Panc1 (cell line): ENCODE measurements at regions not wholly inside any gene's neighbourhood (a gene's known extent, or its start where the extent isn't known, plus 50 kb on each side); places are given as distances from the start of the nearest gene placed in this dataset.

Experiments used
- ATAC-seq: fragments of 200-7000 bp; cut with Tn5 transposase; 2 replicates; pipeline ENCODE4 v1.9.1; 2020; ENCODE audit warnings: mild to moderate bottlenecking, moderate library complexity
- BruUV-seq: library from RNA; stranded (reverse); fragments of 400-500 nt; replicated peaks from 2 replicates; lab custom pipeline; 2021; lab: Mats Ljungman, UMichigan
- CTCF ChIA-PET: fragments of 300-600 bp; sonication (Branson Sonifier 250); formaldehyde crosslinking; loops from one replicate; lab custom pipeline; 2022; ENCODE audit warnings: antibody characterized with exemption; lab: Charles Lee
- POLR2A ChIA-PET: fragments of 300-600 bp; sonication (Branson Sonifier 250); formaldehyde crosslinking; loops from one replicate; lab custom pipeline; 2022; ENCODE audit warnings: antibody characterized with exemption; lab: Charles Lee
- DNase-seq: peaks from one replicate; pipeline ENCODE4 v3.0.0-alpha.2; 2010; ENCODE audit warnings: low read depth, low spot score
- H3K27ac ChIP-seq: 2 replicates; pipeline ENCODE4 v1.5.1; 2011; ENCODE audit warnings: mild to moderate bottlenecking, low read length, inconsistent platforms
- H3K27me3 ChIP-seq: fragments of 200-500 bp; sonication (Bioruptor generic); 2 replicates; pipeline ENCODE4 v1.6.0; 2014; ENCODE audit warnings: low read length, inconsistent platforms; ENCODE audit not compliant: control insufficient read depth, insufficient read depth
- H3K36me3 ChIP-seq: fragments of 200-500 bp; sonication (Bioruptor generic); 2 replicates; pipeline ENCODE4 v1.5.1; 2014; ENCODE audit warnings: inconsistent platforms, mild to moderate bottlenecking, low read length, moderate library complexity; ENCODE audit not compliant: control insufficient read depth, insufficient read depth
- H3K4me1 ChIP-seq: 2 replicates; pipeline ENCODE4 v1.5.1; 2011; ENCODE audit warnings: inconsistent platforms, mild to moderate bottlenecking, low read length, moderate library complexity; ENCODE audit not compliant: control insufficient read depth, insufficient read depth
- H3K4me3 ChIP-seq, 2 experiments: 2 replicates each; pipeline ENCODE4 v1.5.1; 2011 to 2012; ENCODE audit warnings: low read depth in 2 of 2, low read length in 2 of 2, mild to moderate bottlenecking in 2 of 2, inconsistent platforms in 1 of 2, moderate library complexity in 1 of 2
- H3K9me3 ChIP-seq: fragments of 200-500 bp; sonication (Bioruptor generic); 2 replicates; pipeline ENCODE4 v1.5.1; 2014; ENCODE audit warnings: low read depth, mild to moderate bottlenecking, inconsistent platforms, low read length, moderate library complexity; ENCODE audit not compliant: control insufficient read depth, insufficient read depth
- POLR2AphosphoS5 ChIP-seq: IDR thresholded peaks from 2 replicates; pipeline ENCODE4 v1.6.1; 2012; ENCODE audit warnings: mild to moderate bottlenecking, low read depth, low read length, moderate library complexity
- SIN3A ChIP-seq: IDR thresholded peaks from 2 replicates; pipeline ENCODE4 v1.6.1; 2012; ENCODE audit warnings: low read depth, mild to moderate bottlenecking, low read length, moderate library complexity, borderline replicate concordance; ENCODE audit not compliant: insufficient read depth
- TCF7L2 ChIP-seq: IDR thresholded peaks from 2 replicates; pipeline ENCODE4 v1.6.1; 2011; ENCODE audit warnings: mild to moderate bottlenecking, low read depth, low read length, inconsistent platforms
- in situ Hi-C: cut with HindIII; loops from 2 replicates; pipeline ENCODE4 v1.10.0; 2016; ENCODE audit warnings: low sequenced_read_pairs, low pct_unique_long_range_greater_than_20kb
- intact Hi-C: fragments of 100-400 bp; cut with micrococcal nuclease; formaldehyde crosslinking; loops from one replicate; pipeline ENCODE4 v1.10.0; 2022; ENCODE audit not compliant: unreplicated experiment
- TF ChIP-seq, protein P1 (sequence below), 2 experiments: IDR thresholded peaks; 2 replicates each; pipeline ENCODE4 v1.6.1; 2011 to 2012; ENCODE audit warnings: low read depth in 2 of 2, control low read depth in 1 of 2, low read length in 1 of 2, mild to moderate bottlenecking in 1 of 2, moderate library complexity in 1 of 2; ENCODE audit not compliant: insufficient read depth in 1 of 2
- TF ChIP-seq, protein P2 (sequence below): fragments of 450-650 bp; IDR thresholded peaks from 2 replicates; pipeline ENCODE4 v1.5.1; 2017; ENCODE audit warnings: mild to moderate bottlenecking

GRCh38 chr12:130073721-130074120, 88.5 kb upstream of the FZD10 start:
- CTCF ChIA-PET: interaction anchor here (0.7 kb wide), 1 partner anchor 248 kb away, joined by 5 read pairs; no protein-coding TSS in a partner anchor
- BruUV-seq: no TSS peak

DNA sequence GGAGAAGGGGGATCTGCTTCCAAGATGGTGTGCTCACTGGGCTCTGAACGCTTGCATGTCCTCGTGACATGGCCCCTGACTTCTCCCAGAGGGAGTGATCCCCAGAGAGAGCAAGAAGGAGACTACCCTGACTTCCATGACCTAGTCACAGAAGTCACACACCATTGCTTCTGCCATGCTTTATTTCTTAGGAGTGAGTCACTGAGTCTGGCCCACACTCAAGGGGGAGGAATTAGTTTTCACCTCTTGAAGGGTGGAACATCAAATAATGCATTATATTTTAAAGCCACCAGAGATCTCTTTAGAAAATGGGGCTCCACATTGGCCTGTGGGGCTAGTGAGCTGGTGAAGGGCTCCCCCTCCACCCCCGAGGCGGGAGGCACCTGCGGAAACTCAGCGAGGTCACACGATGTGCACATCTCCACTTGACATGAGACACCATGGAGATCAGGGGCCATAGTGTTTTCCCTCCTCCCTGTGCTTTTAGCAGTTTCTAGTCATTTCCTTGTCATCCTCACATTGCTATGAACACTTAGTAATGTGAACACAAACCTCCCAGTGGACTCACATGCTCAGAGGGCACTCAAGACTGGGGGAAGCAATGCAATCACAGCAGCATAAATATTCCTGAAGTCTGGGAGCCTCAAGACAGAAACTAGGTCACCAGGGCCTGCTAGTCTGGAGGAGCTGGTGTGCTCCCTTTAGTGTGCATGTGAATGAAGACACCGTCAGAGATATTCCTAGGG, 87.4 kb upstream of the FZD10 start:
- ATAC-seq (no peak), DNase-seq (no peak)
- H3K9me3 ChIP-seq: no peaks in the 10 kb centered on the region
- peaks cover 5% of the 10 kb centered on the region; the same call in 1 of the 2 replicates for H3K27me3 ChIP-seq
- ChIA-PET POLR2A (no interaction called here), CTCF (no interaction called here)
- H3K4me1 ChIP-seq: no peaks in the 10 kb centered on the region
- intact Hi-C loops (no loop called here), in situ Hi-C loops (no loop called here)
- no peak overlapping the region for H3K27ac ChIP-seq
- TF ChIP-seq TCF7L2 (no peak), SIN3A (no peak), POLR2AphosphoS5 (no peak)
- TF ChIP-seq, protein P1, sequence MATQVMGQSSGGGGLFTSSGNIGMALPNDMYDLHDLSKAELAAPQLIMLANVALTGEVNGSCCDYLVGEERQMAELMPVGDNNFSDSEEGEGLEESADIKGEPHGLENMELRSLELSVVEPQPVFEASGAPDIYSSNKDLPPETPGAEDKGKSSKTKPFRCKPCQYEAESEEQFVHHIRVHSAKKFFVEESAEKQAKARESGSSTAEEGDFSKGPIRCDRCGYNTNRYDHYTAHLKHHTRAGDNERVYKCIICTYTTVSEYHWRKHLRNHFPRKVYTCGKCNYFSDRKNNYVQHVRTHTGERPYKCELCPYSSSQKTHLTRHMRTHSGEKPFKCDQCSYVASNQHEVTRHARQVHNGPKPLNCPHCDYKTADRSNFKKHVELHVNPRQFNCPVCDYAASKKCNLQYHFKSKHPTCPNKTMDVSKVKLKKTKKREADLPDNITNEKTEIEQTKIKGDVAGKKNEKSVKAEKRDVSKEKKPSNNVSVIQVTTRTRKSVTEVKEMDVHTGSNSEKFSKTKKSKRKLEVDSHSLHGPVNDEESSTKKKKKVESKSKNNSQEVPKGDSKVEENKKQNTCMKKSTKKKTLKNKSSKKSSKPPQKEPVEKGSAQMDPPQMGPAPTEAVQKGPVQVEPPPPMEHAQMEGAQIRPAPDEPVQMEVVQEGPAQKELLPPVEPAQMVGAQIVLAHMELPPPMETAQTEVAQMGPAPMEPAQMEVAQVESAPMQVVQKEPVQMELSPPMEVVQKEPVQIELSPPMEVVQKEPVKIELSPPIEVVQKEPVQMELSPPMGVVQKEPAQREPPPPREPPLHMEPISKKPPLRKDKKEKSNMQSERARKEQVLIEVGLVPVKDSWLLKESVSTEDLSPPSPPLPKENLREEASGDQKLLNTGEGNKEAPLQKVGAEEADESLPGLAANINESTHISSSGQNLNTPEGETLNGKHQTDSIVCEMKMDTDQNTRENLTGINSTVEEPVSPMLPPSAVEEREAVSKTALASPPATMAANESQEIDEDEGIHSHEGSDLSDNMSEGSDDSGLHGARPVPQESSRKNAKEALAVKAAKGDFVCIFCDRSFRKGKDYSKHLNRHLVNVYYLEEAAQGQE (IDR thresholded peaks at IDR 0.05; ENCODE audit: insufficient read depth in 1 of 2, low read depth in 2 of 2, low read length in 1 of 2): no peak
- TF ChIP-seq, protein P2, sequence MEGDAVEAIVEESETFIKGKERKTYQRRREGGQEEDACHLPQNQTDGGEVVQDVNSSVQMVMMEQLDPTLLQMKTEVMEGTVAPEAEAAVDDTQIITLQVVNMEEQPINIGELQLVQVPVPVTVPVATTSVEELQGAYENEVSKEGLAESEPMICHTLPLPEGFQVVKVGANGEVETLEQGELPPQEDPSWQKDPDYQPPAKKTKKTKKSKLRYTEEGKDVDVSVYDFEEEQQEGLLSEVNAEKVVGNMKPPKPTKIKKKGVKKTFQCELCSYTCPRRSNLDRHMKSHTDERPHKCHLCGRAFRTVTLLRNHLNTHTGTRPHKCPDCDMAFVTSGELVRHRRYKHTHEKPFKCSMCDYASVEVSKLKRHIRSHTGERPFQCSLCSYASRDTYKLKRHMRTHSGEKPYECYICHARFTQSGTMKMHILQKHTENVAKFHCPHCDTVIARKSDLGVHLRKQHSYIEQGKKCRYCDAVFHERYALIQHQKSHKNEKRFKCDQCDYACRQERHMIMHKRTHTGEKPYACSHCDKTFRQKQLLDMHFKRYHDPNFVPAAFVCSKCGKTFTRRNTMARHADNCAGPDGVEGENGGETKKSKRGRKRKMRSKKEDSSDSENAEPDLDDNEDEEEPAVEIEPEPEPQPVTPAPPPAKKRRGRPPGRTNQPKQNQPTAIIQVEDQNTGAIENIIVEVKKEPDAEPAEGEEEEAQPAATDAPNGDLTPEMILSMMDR: no peak
- no peaks in the 10 kb centered on the region for H3K36me3 ChIP-seq
- no TSS peak for BruUV-seq
- H3K4me3 ChIP-seq: no peak overlapping the region

More at GRCh38 chr12:130073721-130074120, 88.5 kb upstream of the FZD10 start:
- Histone ChIP-seq H3K4me1 (no peaks in the 10 kb centered on the region), H3K27ac (no peak overlapping the region), H3K9me3 (no peaks in the 10 kb centered on the region), H3K27me3 (peaks cover 3% of the 10 kb centered on the region; the same call in 1 of the 2 replicates), H3K4me3 (no peak overlapping the region), H3K36me3 (no peaks in the 10 kb centered on the region)
- POLR2A ChIA-PET: no interaction called here
- ATAC-seq: no peak
- TF ChIP-seq SIN3A (no peak), POLR2AphosphoS5 (no peak), TCF7L2 (no peak)
- TF ChIP-seq, protein P1 (IDR thresholded peaks at IDR 0.05; ENCODE audit: insufficient read depth in 1 of 2, low read depth in 2 of 2, low read length in 1 of 2): no peak
- TF ChIP-seq, protein P2: no peak
- intact Hi-C loops: no loop called here
- DNase-seq: no peak
- in situ Hi-C loops: no loop called here
